H1 (cell line): ENCODE measurements at regions not wholly inside any gene's neighbourhood (a gene's known extent, or its start where the extent isn't known, plus 50 kb on each side); places are given as distances from the start of the nearest gene placed in this dataset.

Experiments used
- BCL11A ChIP-seq, 2 experiments: IDR thresholded peaks; one replicate each; pipeline ENCODE4 v1.6.1; 2011; ENCODE audit warnings: low read depth in 2 of 2, low read length in 2 of 2, mild to moderate bottlenecking in 2 of 2
- CHD2 ChIP-seq: IDR thresholded peaks from 2 replicates; pipeline ENCODE4 v1.6.1; 2012; ENCODE audit warnings: low read length, improper control_type of control experiment
- CHD7 ChIP-seq: fragments of 300-600 bp; sonication (generic); IDR thresholded peaks from 2 replicates; pipeline ENCODE4 v1.7.1; 2012; ENCODE audit warnings: low read length, moderate library complexity, mild to moderate bottlenecking, inconsistent platforms; ENCODE audit not compliant: insufficient replicate concordance
- EP300 ChIP-seq, 2 experiments: IDR thresholded peaks; 1 replicate in 1 of 2; 2 replicates in 1 of 2; pipeline ENCODE4 v1.6.1; 2011 to 2012; ENCODE audit warnings: low read depth in 2 of 2, low read length in 2 of 2, mild to moderate bottlenecking in 2 of 2, borderline replicate concordance in 1 of 2, inconsistent platforms in 1 of 2, moderate library complexity in 1 of 2
- EZH2 ChIP-seq: fragments of 200-600 bp; sonication (generic); IDR thresholded peaks from 2 replicates; pipeline ENCODE4 v1.7.1; 2012; ENCODE audit warnings: low read depth, mild to moderate bottlenecking, moderate library complexity, low read length, inconsistent platforms; ENCODE audit not compliant: severe bottlenecking
- MAFK ChIP-seq: IDR thresholded peaks from 2 replicates; pipeline ENCODE4 v1.6.1; 2012; ENCODE audit warnings: low read depth, mild to moderate bottlenecking, improper control_type of control experiment, low read length
- NRF1 ChIP-seq: IDR thresholded peaks from 2 replicates; pipeline ENCODE4 v1.6.1; 2011; ENCODE audit warnings: mild to moderate bottlenecking, low read depth, low read length, improper control_type of control experiment
- POLR2AphosphoS5 ChIP-seq: IDR thresholded peaks from 2 replicates; pipeline ENCODE4 v1.6.1; 2011; ENCODE audit warnings: low read depth, low read length
- SIN3A ChIP-seq, 2 experiments: IDR thresholded peaks in 1 of 2; conservative IDR thresholded peaks in 1 of 2; 2 replicates each; pipeline ENCODE4 v1.6.1; 2011 to 2012; ENCODE audit warnings: low read length in 2 of 2, improper control_type of control experiment in 1 of 2, low read depth in 1 of 2, mild to moderate bottlenecking in 1 of 2
- SIX5 ChIP-seq: IDR thresholded peaks from 2 replicates; pipeline ENCODE4 v1.6.1; 2011; ENCODE audit warnings: mild to moderate bottlenecking, low read depth, low read length
- SP1 ChIP-seq: IDR thresholded peaks from 2 replicates; pipeline ENCODE4 v1.6.1; 2011; ENCODE audit warnings: low read depth, low read length
- TCF12 ChIP-seq: IDR thresholded peaks from 2 replicates; pipeline ENCODE4 v1.6.1; 2011; ENCODE audit warnings: low read depth, mild to moderate bottlenecking, low read length
- YY1 ChIP-seq: IDR thresholded peaks from 2 replicates; pipeline ENCODE4 v1.6.1; 2011; ENCODE audit warnings: low read depth, mild to moderate bottlenecking, low read length
- TF ChIP-seq, protein P1 (sequence below), 3 experiments: IDR thresholded peaks; 1 replicate in 2 of 3; 2 replicates in 1 of 3; pipeline versions ENCODE4 v1.5.1 to v1.6.1; 2011; ENCODE audit warnings: low read length in 3 of 3, mild to moderate bottlenecking in 3 of 3, inconsistent platforms in 2 of 3, low read depth in 1 of 3, moderate library complexity in 1 of 3; ENCODE audit not compliant: insufficient read depth in 1 of 3; ENCODE audit errors: control extremely low read depth in 1 of 3

GRCh38 chr6:15845492-15845891 lies 182.7 kb upstream of the DTNBP1 start:
- TF ChIP-seq, protein P1, sequence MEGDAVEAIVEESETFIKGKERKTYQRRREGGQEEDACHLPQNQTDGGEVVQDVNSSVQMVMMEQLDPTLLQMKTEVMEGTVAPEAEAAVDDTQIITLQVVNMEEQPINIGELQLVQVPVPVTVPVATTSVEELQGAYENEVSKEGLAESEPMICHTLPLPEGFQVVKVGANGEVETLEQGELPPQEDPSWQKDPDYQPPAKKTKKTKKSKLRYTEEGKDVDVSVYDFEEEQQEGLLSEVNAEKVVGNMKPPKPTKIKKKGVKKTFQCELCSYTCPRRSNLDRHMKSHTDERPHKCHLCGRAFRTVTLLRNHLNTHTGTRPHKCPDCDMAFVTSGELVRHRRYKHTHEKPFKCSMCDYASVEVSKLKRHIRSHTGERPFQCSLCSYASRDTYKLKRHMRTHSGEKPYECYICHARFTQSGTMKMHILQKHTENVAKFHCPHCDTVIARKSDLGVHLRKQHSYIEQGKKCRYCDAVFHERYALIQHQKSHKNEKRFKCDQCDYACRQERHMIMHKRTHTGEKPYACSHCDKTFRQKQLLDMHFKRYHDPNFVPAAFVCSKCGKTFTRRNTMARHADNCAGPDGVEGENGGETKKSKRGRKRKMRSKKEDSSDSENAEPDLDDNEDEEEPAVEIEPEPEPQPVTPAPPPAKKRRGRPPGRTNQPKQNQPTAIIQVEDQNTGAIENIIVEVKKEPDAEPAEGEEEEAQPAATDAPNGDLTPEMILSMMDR (IDR thresholded peaks at IDR 0.05; ENCODE audit: control extremely low read depth in 1 of 3, insufficient read depth in 1 of 3, low read depth in 1 of 3, low read length in 3 of 3): no peak
- TF ChIP-seq CHD2: no peak
- no peak for TF ChIP-seq MAFK
- no peak for TF ChIP-seq SIN3A (conservative IDR thresholded peaks at IDR 0.05 in 1 of 2, IDR thresholded peaks at IDR 0.05 in 1 of 2; ENCODE audit: low read depth in 1 of 2, low read length in 2 of 2)
- TF ChIP-seq EP300 (IDR thresholded peaks at IDR 0.05; ENCODE audit: borderline replicate concordance in 1 of 2, low read depth in 2 of 2, low read length in 2 of 2): no peak
- no peak for TF ChIP-seq SIX5
- no peak for TF ChIP-seq TCF12
- no peak for TF ChIP-seq YY1
- no peak for TF ChIP-seq BCL11A (IDR thresholded peaks at IDR 0.05; ENCODE audit: low read depth in 2 of 2, low read length in 2 of 2)
- no peak for TF ChIP-seq SP1
- TF ChIP-seq POLR2AphosphoS5: no peak
- no peak for TF ChIP-seq NRF1
- no peak for TF ChIP-seq EZH2
- no peak for TF ChIP-seq CHD7
